ENCODE measurements at regions not wholly inside any gene's neighbourhood (a gene's known extent, or its start where the extent isn't known, plus 50 kb on each side); places are given as distances from the start of the nearest gene placed in this dataset.
A peak's percentile ranks its signal among the peaks of the same experiment; 100 is the strongest.

- ChIA-PET CTCF (interaction anchor here (0.9 to 2.4 kb wide), 6 partner anchors 35 to 239 kb away, joined by 3 to 8 read pairs (median 6); no protein-coding TSS in a partner anchor), POLR2A (interaction anchor here (0.8 to 1.7 kb wide), 2 partner anchors 10 to 32 kb away, joined by 3 to 5 read pairs; no protein-coding TSS in a partner anchor)
- H3F3A ChIP-seq (replicated peaks; ENCODE audit: insufficient read depth): no peaks in the 10 kb centered on the region
- H2AFZ ChIP-seq (ENCODE audit: low read depth): no peak overlapping the region
- H3K27ac ChIP-seq (ENCODE audit: low read depth in 2 of 2, low read length in 1 of 2): peak overlapping the region in 1 of 2 experiments; percentile 91; a peak in 2 of 4 replicates
- no peaks in the 10 kb centered on the region for H3K9me3 ChIP-seq
- TF ChIP-seq RCOR1 (IDR thresholded peaks at IDR 0.05; ENCODE audit: low read length) (no peak), ELF1 (IDR thresholded peaks at IDR 0.05) (no peak)
- H3K36me3 ChIP-seq (replicated peaks in 1 of 2; ENCODE audit: control insufficient read depth in 1 of 2, insufficient read depth in 2 of 2, low read length in 1 of 2): no peaks in the 10 kb centered on the region
- no peak for DNase-seq
- no peaks in the 10 kb centered on the region for H4K20me1 ChIP-seq (ENCODE audit: insufficient read depth)
- H3K4me1 ChIP-seq (ENCODE audit: control insufficient read depth in 1 of 2, insufficient read depth in 2 of 2, low read depth in 1 of 2, low read length in 1 of 2): peaks cover 0 to 75% of the 10 kb centered on the region in 2 experiments; a peak in 1 of 4 replicates
- H3K4me2 ChIP-seq: no peak overlapping the region
- WGBS (ENCODE audit: low lambda C conversion rate): 33% methylated on average over 13 of the region's 18 CpGs
- no peaks in the 10 kb centered on the region for H3K79me2 ChIP-seq (ENCODE audit: insufficient read depth)
- no peaks in the 10 kb centered on the region for H3K27me3 ChIP-seq (ENCODE audit: insufficient read depth)
- H3K4me3 ChIP-seq (ENCODE audit: low read depth in 2 of 2, low read length in 1 of 2): no peak overlapping the region
- no peaks in the 10 kb centered on the region for H3K9me2 ChIP-seq
- no peak overlapping the region for H3K9ac ChIP-seq
Observed at GRCh38 chr5:179406031-179406961, 61.0 kb upstream of the ADAMTS2 start.

GRCh38 chr5:179405426-179406030 is 60.3 kb upstream of the ADAMTS2 start:
- peak overlapping the region in 1 of 2 experiments; percentile 91; a peak in 1 of 4 replicates for H3K27ac ChIP-seq (ENCODE audit: low read depth in 2 of 2, low read length in 1 of 2)
- POLR2A ChIA-PET: no interaction called here
- no peaks in the 10 kb centered on the region for H3K27me3 ChIP-seq (ENCODE audit: insufficient read depth)
- H2AFZ ChIP-seq (ENCODE audit: low read depth): no peak overlapping the region
- no peak overlapping the region for H3K9ac ChIP-seq
- no peak for TF ChIP-seq FOSL2 (IDR thresholded peaks at IDR 0.05; ENCODE audit: borderline replicate concordance, low read depth)
- no peak for TF ChIP-seq RFX5 (IDR thresholded peaks at IDR 0.05; ENCODE audit: low read length)
- TF ChIP-seq CTCF (IDR thresholded peaks at IDR 0.05): no peak
- no peak for TF ChIP-seq ELF1 (IDR thresholded peaks at IDR 0.05)
- no peak for TF ChIP-seq ZBTB33 (IDR thresholded peaks at IDR 0.05; ENCODE audit: borderline replicate concordance, low read depth)
- no peak for TF ChIP-seq USF2 (IDR thresholded peaks at IDR 0.05; ENCODE audit: borderline replicate concordance, low read depth, low read length)
- TF ChIP-seq MEF2A (IDR thresholded peaks at IDR 0.05; ENCODE audit: borderline replicate concordance, low read depth): no peak
- TF ChIP-seq SMC3 (IDR thresholded peaks at IDR 0.05; ENCODE audit: low read depth, low read length): no peak
- no peak for TF ChIP-seq TCF12 (IDR thresholded peaks at IDR 0.05)
- TF ChIP-seq YY1 (IDR thresholded peaks at IDR 0.05; ENCODE audit: low read depth): no peak
- no peak for TF ChIP-seq USF1 (IDR thresholded peaks at IDR 0.05; ENCODE audit: borderline replicate concordance, low read depth)
- DNase-seq: no peak
- H3K9me2 ChIP-seq: no peaks in the 10 kb centered on the region
- CTCF ChIA-PET: interaction anchor here (0.6 to 2.4 kb wide), 10 partner anchors 34 to 239 kb away, joined by 3 to 12 read pairs (median 4); no protein-coding TSS in a partner anchor
- H3K4me3 ChIP-seq (ENCODE audit: low read depth in 2 of 2, low read length in 1 of 2): no peak overlapping the region
- no peak overlapping the region for H3K4me2 ChIP-seq
- H3K4me1 ChIP-seq (ENCODE audit: control insufficient read depth in 1 of 2, insufficient read depth in 2 of 2, low read depth in 1 of 2, low read length in 1 of 2): peaks cover 0 to 67% of the 10 kb centered on the region in 2 experiments; a peak in 1 of 4 replicates
- H3K9me3 ChIP-seq: no peaks in the 10 kb centered on the region
- 46% methylated on average over 10 of the region's 16 CpGs for WGBS (ENCODE audit: low lambda C conversion rate)
- no peaks in the 10 kb centered on the region for H3K79me2 ChIP-seq (ENCODE audit: insufficient read depth)
- no peaks in the 10 kb centered on the region for H3K36me3 ChIP-seq (replicated peaks in 1 of 2; ENCODE audit: control insufficient read depth in 1 of 2, insufficient read depth in 2 of 2, low read length in 1 of 2)
- H4K20me1 ChIP-seq (ENCODE audit: insufficient read depth): no peaks in the 10 kb centered on the region
- H3F3A ChIP-seq (replicated peaks; ENCODE audit: insufficient read depth): no peaks in the 10 kb centered on the region

All from SK-N-SH (cell line).